HG02943 (cell line): ENCODE measurements at regions not wholly inside any gene's neighbourhood (a gene's known extent, or its start where the extent isn't known, plus 50 kb on each side); places are given as distances from the start of the nearest gene placed in this dataset.

Source experiments
- ATAC-seq: cut with Tn5 transposase; IDR thresholded peaks from one replicate; pipeline ENCODE4 v1.9.1; 2021; ENCODE audit warnings: mild to moderate bottlenecking, low read depth, moderate library complexity; ENCODE audit not compliant: unreplicated experiment

- ATAC-seq = no peak
These were observed 283.4 kb upstream of the ADRA1B start for GRCh38 chr5:159632866-159633265.

- ATAC-seq = no peak
These were observed 277.8 kb upstream of the ADRA1B start for GRCh38 chr5:159638481-159638880.

GRCh38 chr5:159638954-159639559 is 277.2 kb upstream of the ADRA1B start:
- no peak for ATAC-seq

GRCh38 chr5:159639590-159639989 is 276.7 kb upstream of the ADRA1B start:
- ATAC-seq = no peak

DNA sequence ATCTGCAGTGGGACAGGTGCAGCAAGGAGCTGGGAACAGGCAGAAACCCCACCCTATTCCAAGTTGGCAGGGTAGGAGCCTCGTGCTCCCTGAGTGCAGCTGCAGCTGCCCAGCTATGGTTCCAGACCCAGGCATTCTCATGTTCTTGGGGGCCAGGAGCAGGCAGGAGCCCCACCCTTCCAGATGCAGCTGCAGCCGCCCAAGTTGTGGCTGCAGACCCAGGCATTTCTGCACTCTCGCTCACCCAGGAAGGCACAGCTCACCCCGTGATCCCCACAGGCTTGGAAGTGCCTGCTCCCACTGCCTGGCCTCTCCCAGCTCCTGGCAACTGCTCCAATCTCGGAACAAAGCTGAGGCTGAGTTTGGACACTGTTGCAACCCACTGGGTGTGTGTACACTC is 275.8 kb upstream of the ADRA1B start:
- ATAC-seq = no peak

- no peak for ATAC-seq
These were observed 275.4 kb upstream of the ADRA1B start for GRCh38 chr5:159640921-159641320.

- ATAC-seq = no peak
These were observed 274.8 kb upstream of the ADRA1B start for GRCh38 chr5:159641371-159642039.

- ATAC-seq = no peak
These were observed 273.9 kb upstream of the ADRA1B start for GRCh38 chr5:159642379-159642778.

DNA sequence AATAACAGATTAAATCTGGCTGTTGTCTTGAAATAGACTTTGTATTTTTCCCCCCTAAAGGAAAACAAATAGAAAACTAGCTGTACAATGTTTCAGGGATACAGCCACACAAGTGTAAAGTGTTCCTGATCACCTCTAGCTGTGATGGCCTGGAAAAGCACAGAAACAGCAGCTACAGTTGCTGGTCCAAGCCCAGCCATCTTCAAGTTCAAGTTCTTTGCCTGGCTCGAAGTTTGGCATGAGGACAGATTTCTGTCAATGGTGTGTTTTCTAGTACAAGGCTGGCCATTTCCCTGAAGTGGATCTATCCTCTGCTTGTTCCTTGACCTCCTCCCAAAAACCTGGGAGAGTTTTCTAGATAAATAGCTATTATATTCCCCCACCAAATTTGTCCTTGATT is 272.2 kb upstream of the ADRA1B start:
- no peak for ATAC-seq

DNA sequence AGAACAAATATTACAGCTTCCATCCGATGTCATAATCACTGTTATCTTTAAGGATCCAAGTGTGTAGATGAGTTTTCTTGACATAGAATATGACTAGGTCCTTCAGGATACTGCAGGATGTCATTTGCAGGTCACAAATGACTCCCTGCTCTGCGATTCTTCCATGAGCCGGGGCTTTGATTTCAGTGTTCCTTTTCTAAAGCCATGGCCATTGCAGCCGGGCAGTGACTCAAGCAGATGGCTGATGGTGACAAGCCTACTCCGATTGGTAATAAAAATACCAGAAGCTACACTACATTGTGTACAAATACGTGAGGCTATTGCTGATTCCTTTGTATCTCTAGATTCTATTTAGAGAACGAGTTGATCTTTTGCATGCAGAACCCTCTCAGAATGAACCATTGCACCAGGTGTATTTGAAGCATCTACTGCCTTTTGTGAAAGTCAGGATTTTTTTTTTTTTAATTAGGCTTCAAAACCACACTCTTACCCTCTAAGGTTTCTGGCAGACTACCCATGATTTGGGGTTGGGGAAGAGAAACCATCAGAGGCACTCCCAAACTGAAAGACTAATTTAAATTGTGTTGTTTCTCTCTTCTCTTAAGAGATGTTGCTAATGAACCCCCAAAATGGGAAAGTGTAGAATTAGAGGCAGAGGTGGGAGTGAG is 271.0 kb upstream of the ADRA1B start:
- no peak for ATAC-seq

DNA sequence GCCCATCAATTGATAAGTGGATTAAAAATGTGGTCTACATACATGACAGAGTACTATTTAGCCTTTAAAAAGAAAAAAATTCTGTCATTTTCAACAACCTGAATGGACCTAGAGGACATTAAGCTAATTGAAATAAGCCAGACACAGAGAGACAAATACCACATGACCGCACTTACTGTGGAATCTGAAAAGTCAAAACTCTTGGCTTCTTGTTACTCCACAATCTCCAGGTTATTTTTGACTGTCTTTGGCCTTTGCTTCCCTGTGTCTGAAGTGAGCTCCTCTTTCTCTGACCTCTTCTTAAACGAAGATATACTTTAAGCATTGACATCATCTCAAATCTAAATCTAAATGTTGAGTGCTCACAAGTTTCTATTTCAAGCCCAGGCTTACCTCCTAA is 265.5 kb upstream of the ADRA1B start:
- ATAC-seq = no peak

DNA sequence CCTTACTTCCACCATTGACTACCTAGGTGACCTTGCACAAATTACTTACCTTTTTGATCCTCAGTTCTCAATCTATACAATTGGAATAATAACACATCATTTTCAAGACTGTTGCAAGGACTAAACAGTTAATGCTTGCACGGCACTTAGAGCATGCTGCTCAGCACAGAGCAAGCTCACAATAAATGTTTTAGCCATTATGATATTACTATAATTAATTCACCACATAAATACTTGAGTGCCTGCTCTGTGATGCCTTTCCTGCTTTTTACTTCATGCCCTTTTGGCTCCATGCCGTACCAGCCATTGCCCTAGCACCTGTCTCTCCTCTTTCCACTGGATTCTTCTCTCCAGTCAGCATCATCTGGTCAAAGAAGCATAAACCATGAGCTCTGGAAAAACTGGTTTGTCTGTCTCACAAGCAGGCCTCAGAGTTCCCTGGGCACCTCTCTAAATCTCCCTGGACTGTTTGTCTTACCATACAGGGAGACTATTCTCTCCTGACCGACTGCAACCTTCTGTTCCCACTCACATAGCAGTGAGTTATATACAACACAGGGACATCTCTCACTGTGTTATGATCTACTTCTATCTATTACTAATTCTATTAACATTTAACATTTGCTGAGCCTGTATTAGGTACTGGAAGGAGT is 260.4 kb upstream of the ADRA1B start:
- ATAC-seq = no peak

- ATAC-seq = no peak
These were observed 259.0 kb upstream of the ADRA1B start for GRCh38 chr5:159657298-159657697.

DNA sequence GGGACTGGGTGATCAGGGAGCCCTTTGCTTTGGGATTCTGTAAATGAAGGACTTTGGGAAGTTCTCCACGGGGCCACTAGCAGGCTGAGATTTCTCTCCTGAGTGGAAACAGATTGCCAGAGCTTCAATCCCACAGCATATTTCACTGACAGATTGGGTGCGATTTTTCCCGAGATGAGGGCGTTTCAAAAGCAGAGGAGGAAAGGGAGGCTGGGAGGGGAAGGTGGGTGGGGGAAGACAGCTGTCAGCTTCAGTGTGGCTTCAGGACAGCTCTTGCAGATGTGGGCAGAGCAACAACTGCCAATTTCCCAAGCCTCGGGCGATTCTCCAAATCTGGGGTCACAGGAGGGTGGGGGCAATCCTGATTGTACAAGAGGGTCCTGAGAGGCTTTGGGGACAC is 258.5 kb upstream of the ADRA1B start:
- no peak for ATAC-seq

DNA sequence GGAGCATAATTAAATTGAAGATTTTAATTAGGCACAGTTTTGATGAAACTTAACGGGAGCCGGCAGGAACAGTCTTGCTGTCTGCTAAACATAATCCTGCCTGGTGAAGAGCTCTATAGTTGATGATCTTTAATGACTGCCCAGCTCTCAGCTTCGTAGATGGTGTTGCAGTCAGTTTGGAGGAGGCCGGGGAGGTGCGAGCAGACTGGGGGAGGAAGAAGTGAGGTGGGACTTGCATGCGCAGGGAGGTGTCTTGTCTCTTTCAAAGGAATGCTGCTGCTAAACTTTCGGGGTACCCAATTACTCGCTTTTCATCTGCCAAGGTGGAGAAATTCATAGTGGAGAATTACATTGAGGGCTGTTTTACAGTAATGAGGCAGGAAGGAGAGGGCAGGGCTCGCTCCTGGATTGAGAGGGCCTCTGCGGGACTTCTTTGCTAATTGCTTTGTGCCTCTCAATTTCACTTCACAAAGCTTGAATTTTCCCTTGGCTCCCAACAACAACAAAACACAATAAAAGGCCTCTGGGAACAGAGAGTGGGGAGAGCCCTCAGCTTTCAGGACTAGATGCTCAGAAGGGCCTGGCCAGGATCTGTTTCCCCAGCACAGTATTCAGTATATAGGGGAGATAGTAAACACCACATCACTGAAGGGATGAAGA is 257.9 kb upstream of the ADRA1B start:
- ATAC-seq = no peak

DNA sequence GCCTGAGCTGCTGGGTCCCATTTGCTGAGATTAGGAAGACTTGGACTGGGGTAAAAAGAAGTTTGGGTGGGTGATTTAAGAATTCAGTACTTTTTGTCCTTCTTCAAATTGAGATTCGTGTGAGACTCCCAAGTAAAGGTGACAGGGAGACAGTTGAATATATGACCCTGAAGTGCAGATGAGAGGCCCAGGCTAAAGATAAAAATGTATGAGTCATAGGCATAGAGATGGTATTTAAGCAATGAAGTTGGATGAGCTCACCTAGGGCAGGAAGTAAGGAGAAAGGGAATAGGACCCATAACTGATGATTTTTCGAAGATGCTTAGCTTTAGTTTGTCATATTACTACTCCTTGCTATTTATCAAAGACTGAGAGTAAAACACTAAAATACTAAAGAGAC is 255.9 kb upstream of the ADRA1B start:
- no peak for ATAC-seq

- no peak for ATAC-seq
These were observed 252.3 kb upstream of the ADRA1B start for GRCh38 chr5:159663986-159664385.

GRCh38 chr5:159667286-159667685 is 249.0 kb upstream of the ADRA1B start:
- ATAC-seq = no peak

GRCh38 chr5:159668556-159668955 is 247.7 kb upstream of the ADRA1B start:
- ATAC-seq = no peak

- ATAC-seq = no peak
These were observed 246.7 kb upstream of the ADRA1B start for GRCh38 chr5:159669559-159669958.

DNA sequence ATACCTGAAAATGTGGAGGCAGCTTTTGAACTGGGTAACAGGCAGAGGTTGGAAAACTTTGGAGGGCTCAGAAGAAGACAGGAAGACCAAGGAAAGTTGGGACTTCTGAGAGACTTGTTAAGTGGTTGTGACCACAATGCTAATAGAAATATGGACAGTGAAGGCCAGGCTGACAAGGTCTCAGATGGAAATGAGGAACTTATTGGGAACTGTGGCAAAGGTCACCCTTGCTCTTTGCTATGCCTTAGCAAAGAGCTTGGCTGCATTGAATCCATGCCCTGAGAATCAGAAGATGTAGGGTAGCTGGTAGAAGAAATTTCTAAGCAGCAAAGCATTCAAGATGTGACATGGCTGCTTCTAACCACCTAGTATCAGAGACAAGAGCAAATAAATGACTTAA is 244.4 kb upstream of the ADRA1B start:
- no peak for ATAC-seq
